SK-N-SH (cell line): ENCODE measurements at regions not wholly inside any gene's neighbourhood (a gene's known extent, or its start where the extent isn't known, plus 50 kb on each side); places are given as distances from the start of the nearest gene placed in this dataset.

Experiments used
- CTCF ChIA-PET: fragments of 300-600, 350-600 bp; formaldehyde crosslinking; extraction: SDS; loops from one replicate; lab custom pipeline; 2021; lab: Yijun Ruan, JAX
- POLR2A ChIA-PET: fragments of 350-600 bp; sonication (Branson Sonifier 250); formaldehyde crosslinking; extraction: SDS; loops from one replicate; lab custom pipeline; 2020; ENCODE audit warnings: antibody characterized with exemption, inconsistent platforms; lab: Yijun Ruan, JAX
- DNase-seq: peaks from one replicate; pipeline ENCODE4 v3.0.0; 2012
- H2AFZ ChIP-seq: fragments of 200-600 bp; sonication (generic); 2 replicates; pipeline ENCODE4 v1.8.1; 2016; ENCODE audit warnings: antibody characterized with exemption, mild to moderate bottlenecking, low read depth
- H3F3A ChIP-seq: fragments of 200-600 bp; sonication (generic); replicated peaks from 2 replicates; pipeline ENCODE3; 2016; ENCODE audit warnings: antibody characterized with exemption, mild to moderate bottlenecking; ENCODE audit not compliant: insufficient read depth
- H3K27ac ChIP-seq, 2 experiments: fragments of 200-500 bp in 1 of 2; fragments of 200-600 bp in 1 of 2; sonication (Bioruptor generic) in 1 of 2; sonication (generic), shearing (Covaris generic) in 1 of 2; 2 replicates each; pipeline versions ENCODE4 v1.5.1 to v1.6.1; 2014 to 2016; ENCODE audit warnings: low read depth in 2 of 2, inconsistent platforms in 1 of 2, low read length in 1 of 2, mild to moderate bottlenecking in 1 of 2, mixed read lengths in 1 of 2
- H3K27me3 ChIP-seq: fragments of 200-600 bp; sonication (generic), shearing (Covaris generic); 2 replicates; pipeline ENCODE4 v1.6.1; 2016; ENCODE audit warnings: mixed run types; ENCODE audit not compliant: insufficient read depth
- H3K36me3 ChIP-seq, 2 experiments: fragments of 200-500 bp in 1 of 2; fragments of 200-600 bp in 1 of 2; sonication (Bioruptor generic) in 1 of 2; sonication (generic) in 1 of 2; replicated peaks in 1 of 2; 2 replicates each; pipeline versions ENCODE3 to v1.5.1; 2014 to 2016; ENCODE audit warnings: low read length in 1 of 2, mild to moderate bottlenecking in 1 of 2; ENCODE audit not compliant: insufficient read depth in 2 of 2, control insufficient read depth in 1 of 2
- H3K4me1 ChIP-seq, 2 experiments: fragments of 200-500 bp in 1 of 2; fragments of 200-600 bp in 1 of 2; sonication (Bioruptor generic) in 1 of 2; sonication (generic), shearing (Covaris generic) in 1 of 2; 2 replicates each; pipeline versions ENCODE4 v1.5.1 to v1.6.1; 2014 to 2016; ENCODE audit warnings: low read depth in 1 of 2, low read length in 1 of 2, mixed run types in 1 of 2; ENCODE audit not compliant: insufficient read depth in 2 of 2, control insufficient read depth in 1 of 2
- H3K4me2 ChIP-seq: fragments of 200-600 bp; sonication (generic), shearing (Covaris generic); 2 replicates; pipeline ENCODE4 v1.6.1; 2017; ENCODE audit warnings: mixed run types
- H3K4me3 ChIP-seq, 2 experiments: fragments of 200-500 bp in 1 of 2; fragments of 200-600 bp in 1 of 2; sonication (Bioruptor generic) in 1 of 2; sonication (generic), shearing (Covaris generic) in 1 of 2; 2 replicates each; pipeline versions ENCODE4 v1.5.1 to v1.8.1; 2014 to 2016; ENCODE audit warnings: low read depth in 2 of 2, inconsistent platforms in 1 of 2, low read length in 1 of 2, mild to moderate bottlenecking in 1 of 2, mixed read lengths in 1 of 2, moderate library complexity in 1 of 2
- H3K79me2 ChIP-seq: fragments of 200-600 bp; sonication (generic); 2 replicates; pipeline ENCODE4 v1.8.1; 2017; ENCODE audit warnings: mild to moderate bottlenecking; ENCODE audit not compliant: insufficient read depth
- H3K9ac ChIP-seq: fragments of 200-600 bp; sonication (generic); 2 replicates; pipeline ENCODE4 v1.6.1; 2017; ENCODE audit warnings: mixed run types
- H3K9me2 ChIP-seq: fragments of 200-600 bp; sonication (generic); 2 replicates; pipeline ENCODE4 v1.6.1; 2017; ENCODE audit warnings: mixed run types
- H3K9me3 ChIP-seq: fragments of 200-600 bp; sonication (generic); 2 replicates; pipeline ENCODE4 v1.6.1; 2017; ENCODE audit warnings: mixed run types, mild to moderate bottlenecking, moderate library complexity
- H4K20me1 ChIP-seq: fragments of 200-600 bp; sonication (generic); 2 replicates; pipeline ENCODE4 v1.6.1; 2017; ENCODE audit warnings: mild to moderate bottlenecking, mixed run types; ENCODE audit not compliant: insufficient read depth
- EZH2phosphoT487 ChIP-seq: fragments of 200-600 bp; sonication (generic); IDR thresholded peaks from 2 replicates; pipeline ENCODE4 v1.6.1; 2017; ENCODE audit warnings: low read depth, mixed run types, mild to moderate bottlenecking, antibody characterized with exemption, moderate library complexity, borderline replicate concordance
- FOSL2 ChIP-seq: IDR thresholded peaks from 2 replicates; pipeline ENCODE4 v1.4.0; 2012; ENCODE audit warnings: low read depth, mild to moderate bottlenecking, moderate library complexity, borderline replicate concordance
- FOXJ3 ChIP-seq: sonication (generic); formaldehyde crosslinking; IDR thresholded peaks from 2 replicates; pipeline ENCODE4 v1.5.1; 2020; ENCODE audit warnings: mild to moderate bottlenecking, missing genetic modification reagents
- GABPA ChIP-seq: IDR thresholded peaks from 2 replicates; pipeline ENCODE4 v1.4.0; 2012; ENCODE audit warnings: low read depth, mild to moderate bottlenecking
- JUND ChIP-seq: IDR thresholded peaks from 2 replicates; pipeline ENCODE4 v1.4.0; 2012
- MEF2A ChIP-seq: IDR thresholded peaks from 2 replicates; pipeline ENCODE4 v1.4.0; 2012; ENCODE audit warnings: low read depth, borderline replicate concordance
- POLR2AphosphoS5 ChIP-seq: IDR thresholded peaks from 2 replicates; pipeline ENCODE4 v1.6.1; 2012; ENCODE audit warnings: low read depth, low read length
- RXRA ChIP-seq: IDR thresholded peaks from 2 replicates; pipeline ENCODE4 v1.4.0; 2012; ENCODE audit warnings: low read depth, mild to moderate bottlenecking, borderline replicate concordance
- WGBS: methylation state at CpG from one replicate; pipeline ENCODE4 v1.1.6; 2017; ENCODE audit warnings: low lambda C conversion rate; 5-methylcytosine and 5-hydroxymethylcytosine counted together
- TF ChIP-seq, protein P1 (sequence below): fragments of 200-600 bp; sonication (generic); IDR thresholded peaks from 2 replicates; pipeline ENCODE4 v1.6.1; 2017; ENCODE audit warnings: antibody characterized with exemption, mild to moderate bottlenecking, moderate library complexity
- TF ChIP-seq, protein P2 (sequence below): fragments of 150-350 bp; IDR thresholded peaks from 2 replicates; pipeline ENCODE4 v1.6.1; 2017; ENCODE audit warnings: antibody characterized with exemption, low read length, low read depth, borderline replicate concordance
- TF ChIP-seq, protein P3 (sequence below): IDR thresholded peaks from 2 replicates; pipeline ENCODE4 v1.6.1; 2012; ENCODE audit warnings: mild to moderate bottlenecking, low read depth, low read length, moderate library complexity
- TF ChIP-seq, protein P4 (sequence below): IDR thresholded peaks from 2 replicates; pipeline ENCODE4 v1.4.0; 2012; ENCODE audit warnings: low read depth
- TF ChIP-seq, protein P5 (sequence below): fragments of 150-350 bp; IDR thresholded peaks from 2 replicates; pipeline ENCODE4 v1.6.1; 2016; ENCODE audit warnings: mild to moderate bottlenecking, low read depth, low read length
- TF ChIP-seq, protein P6 (sequence below): IDR thresholded peaks from 2 replicates; pipeline ENCODE4 v1.4.0; 2012; ENCODE audit warnings: low read depth, borderline replicate concordance

DNA sequence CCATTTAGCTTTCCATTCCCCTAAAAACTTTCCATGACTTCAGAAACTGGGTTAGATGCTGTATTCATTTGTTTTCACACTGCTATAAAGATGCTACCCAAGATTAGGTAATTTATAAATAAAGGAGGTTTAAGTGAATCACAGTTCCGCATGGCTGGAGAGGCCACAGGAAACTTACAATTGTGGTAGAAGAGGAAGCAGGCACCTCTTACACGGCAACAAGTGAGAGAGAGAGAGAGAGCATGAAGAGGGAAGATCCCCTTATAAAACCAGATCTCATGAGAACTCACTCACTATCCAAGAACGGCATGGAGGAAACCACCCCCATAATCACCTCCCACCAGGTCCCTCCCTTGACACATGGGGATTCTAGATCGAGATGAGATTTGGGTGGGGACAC, 336.8 kb downstream of the TFEC start:
- no peaks in the 10 kb centered on the region for H3K27me3 ChIP-seq
- H3K9ac ChIP-seq: no peak overlapping the region
- no peaks in the 10 kb centered on the region for H3K4me1 ChIP-seq
- H3K27ac ChIP-seq: no peak overlapping the region
- H4K20me1 ChIP-seq: no peaks in the 10 kb centered on the region
- no peaks in the 10 kb centered on the region for H3K9me2 ChIP-seq
- TF ChIP-seq FOSL2 (no peak), EZH2phosphoT487 (no peak), GABPA (no peak), FOXJ3 (no peak), MEF2A (no peak), JUND (no peak), RXRA (no peak), POLR2AphosphoS5 (no peak)
- TF ChIP-seq, protein P1, sequence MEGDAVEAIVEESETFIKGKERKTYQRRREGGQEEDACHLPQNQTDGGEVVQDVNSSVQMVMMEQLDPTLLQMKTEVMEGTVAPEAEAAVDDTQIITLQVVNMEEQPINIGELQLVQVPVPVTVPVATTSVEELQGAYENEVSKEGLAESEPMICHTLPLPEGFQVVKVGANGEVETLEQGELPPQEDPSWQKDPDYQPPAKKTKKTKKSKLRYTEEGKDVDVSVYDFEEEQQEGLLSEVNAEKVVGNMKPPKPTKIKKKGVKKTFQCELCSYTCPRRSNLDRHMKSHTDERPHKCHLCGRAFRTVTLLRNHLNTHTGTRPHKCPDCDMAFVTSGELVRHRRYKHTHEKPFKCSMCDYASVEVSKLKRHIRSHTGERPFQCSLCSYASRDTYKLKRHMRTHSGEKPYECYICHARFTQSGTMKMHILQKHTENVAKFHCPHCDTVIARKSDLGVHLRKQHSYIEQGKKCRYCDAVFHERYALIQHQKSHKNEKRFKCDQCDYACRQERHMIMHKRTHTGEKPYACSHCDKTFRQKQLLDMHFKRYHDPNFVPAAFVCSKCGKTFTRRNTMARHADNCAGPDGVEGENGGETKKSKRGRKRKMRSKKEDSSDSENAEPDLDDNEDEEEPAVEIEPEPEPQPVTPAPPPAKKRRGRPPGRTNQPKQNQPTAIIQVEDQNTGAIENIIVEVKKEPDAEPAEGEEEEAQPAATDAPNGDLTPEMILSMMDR: no peak
- TF ChIP-seq, protein P2, sequence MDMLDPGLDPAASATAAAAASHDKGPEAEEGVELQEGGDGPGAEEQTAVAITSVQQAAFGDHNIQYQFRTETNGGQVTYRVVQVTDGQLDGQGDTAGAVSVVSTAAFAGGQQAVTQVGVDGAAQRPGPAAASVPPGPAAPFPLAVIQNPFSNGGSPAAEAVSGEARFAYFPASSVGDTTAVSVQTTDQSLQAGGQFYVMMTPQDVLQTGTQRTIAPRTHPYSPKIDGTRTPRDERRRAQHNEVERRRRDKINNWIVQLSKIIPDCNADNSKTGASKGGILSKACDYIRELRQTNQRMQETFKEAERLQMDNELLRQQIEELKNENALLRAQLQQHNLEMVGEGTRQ: no peak
- TF ChIP-seq, protein P3, sequence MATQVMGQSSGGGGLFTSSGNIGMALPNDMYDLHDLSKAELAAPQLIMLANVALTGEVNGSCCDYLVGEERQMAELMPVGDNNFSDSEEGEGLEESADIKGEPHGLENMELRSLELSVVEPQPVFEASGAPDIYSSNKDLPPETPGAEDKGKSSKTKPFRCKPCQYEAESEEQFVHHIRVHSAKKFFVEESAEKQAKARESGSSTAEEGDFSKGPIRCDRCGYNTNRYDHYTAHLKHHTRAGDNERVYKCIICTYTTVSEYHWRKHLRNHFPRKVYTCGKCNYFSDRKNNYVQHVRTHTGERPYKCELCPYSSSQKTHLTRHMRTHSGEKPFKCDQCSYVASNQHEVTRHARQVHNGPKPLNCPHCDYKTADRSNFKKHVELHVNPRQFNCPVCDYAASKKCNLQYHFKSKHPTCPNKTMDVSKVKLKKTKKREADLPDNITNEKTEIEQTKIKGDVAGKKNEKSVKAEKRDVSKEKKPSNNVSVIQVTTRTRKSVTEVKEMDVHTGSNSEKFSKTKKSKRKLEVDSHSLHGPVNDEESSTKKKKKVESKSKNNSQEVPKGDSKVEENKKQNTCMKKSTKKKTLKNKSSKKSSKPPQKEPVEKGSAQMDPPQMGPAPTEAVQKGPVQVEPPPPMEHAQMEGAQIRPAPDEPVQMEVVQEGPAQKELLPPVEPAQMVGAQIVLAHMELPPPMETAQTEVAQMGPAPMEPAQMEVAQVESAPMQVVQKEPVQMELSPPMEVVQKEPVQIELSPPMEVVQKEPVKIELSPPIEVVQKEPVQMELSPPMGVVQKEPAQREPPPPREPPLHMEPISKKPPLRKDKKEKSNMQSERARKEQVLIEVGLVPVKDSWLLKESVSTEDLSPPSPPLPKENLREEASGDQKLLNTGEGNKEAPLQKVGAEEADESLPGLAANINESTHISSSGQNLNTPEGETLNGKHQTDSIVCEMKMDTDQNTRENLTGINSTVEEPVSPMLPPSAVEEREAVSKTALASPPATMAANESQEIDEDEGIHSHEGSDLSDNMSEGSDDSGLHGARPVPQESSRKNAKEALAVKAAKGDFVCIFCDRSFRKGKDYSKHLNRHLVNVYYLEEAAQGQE: no peak
- TF ChIP-seq, protein P4, sequence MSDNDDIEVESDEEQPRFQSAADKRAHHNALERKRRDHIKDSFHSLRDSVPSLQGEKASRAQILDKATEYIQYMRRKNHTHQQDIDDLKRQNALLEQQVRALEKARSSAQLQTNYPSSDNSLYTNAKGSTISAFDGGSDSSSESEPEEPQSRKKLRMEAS: no peak
- TF ChIP-seq, protein P5, sequence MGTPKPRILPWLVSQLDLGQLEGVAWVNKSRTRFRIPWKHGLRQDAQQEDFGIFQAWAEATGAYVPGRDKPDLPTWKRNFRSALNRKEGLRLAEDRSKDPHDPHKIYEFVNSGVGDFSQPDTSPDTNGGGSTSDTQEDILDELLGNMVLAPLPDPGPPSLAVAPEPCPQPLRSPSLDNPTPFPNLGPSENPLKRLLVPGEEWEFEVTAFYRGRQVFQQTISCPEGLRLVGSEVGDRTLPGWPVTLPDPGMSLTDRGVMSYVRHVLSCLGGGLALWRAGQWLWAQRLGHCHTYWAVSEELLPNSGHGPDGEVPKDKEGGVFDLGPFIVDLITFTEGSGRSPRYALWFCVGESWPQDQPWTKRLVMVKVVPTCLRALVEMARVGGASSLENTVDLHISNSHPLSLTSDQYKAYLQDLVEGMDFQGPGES: no peak
- TF ChIP-seq, protein P6, sequence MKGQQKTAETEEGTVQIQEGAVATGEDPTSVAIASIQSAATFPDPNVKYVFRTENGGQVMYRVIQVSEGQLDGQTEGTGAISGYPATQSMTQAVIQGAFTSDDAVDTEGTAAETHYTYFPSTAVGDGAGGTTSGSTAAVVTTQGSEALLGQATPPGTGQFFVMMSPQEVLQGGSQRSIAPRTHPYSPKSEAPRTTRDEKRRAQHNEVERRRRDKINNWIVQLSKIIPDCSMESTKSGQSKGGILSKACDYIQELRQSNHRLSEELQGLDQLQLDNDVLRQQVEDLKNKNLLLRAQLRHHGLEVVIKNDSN: no peak
- TF ChIP-seq, all 33 proteins: peak for 0
- H3K4me2 ChIP-seq: no peak overlapping the region
- no peaks in the 10 kb centered on the region for H3K9me3 ChIP-seq
- WGBS: 2% methylated on average over 4 of the region's 4 CpGs
- no peak overlapping the region for H2AFZ ChIP-seq
- H3K79me2 ChIP-seq: no peaks in the 10 kb centered on the region
- no peak for DNase-seq
- ChIA-PET POLR2A (no interaction called here), CTCF (no interaction called here)
- no peaks in the 10 kb centered on the region for H3K36me3 ChIP-seq
- H3K4me3 ChIP-seq: no peak overlapping the region
- no peaks in the 10 kb centered on the region for H3F3A ChIP-seq
